ENCODE measurements at regions not wholly inside any gene's neighbourhood (a gene's known extent, or its start where the extent isn't known, plus 50 kb on each side); places are given as distances from the start of the nearest gene placed in this dataset.

- intact Hi-C loops (cut with DNase I): no loop called here
Measured at GRCh38 chr17:77386502-77387192, 245.9 kb downstream of the SEC14L1 start.

GRCh38 chr17:77387891-77388290 lies 247.1 kb downstream of the SEC14L1 start:
- no peak for DNase-seq
- intact Hi-C loops (cut with DNase I): no loop called here

More at GRCh38 chr17:77386502-77387192, 245.9 kb downstream of the SEC14L1 start:
- DNase-seq: no peak

- intact Hi-C loops (cut with DNase I): no loop called here
Measured at GRCh38 chr17:77388384-77389306, 247.9 kb downstream of the SEC14L1 start.

GRCh38 chr17:77390870-77391269 lies 250.1 kb downstream of the SEC14L1 start:
- DNase-seq: no peak

More at GRCh38 chr17:77388384-77389306, 247.9 kb downstream of the SEC14L1 start:
- no peak for DNase-seq

GRCh38 chr17:77391668-77392375 lies 251.1 kb downstream of the SEC14L1 start:
- no peak for DNase-seq
- intact Hi-C loops (cut with DNase I): no loop called here

More at GRCh38 chr17:77390870-77391269, 250.1 kb downstream of the SEC14L1 start:
- intact Hi-C loops (cut with DNase I): no loop called here

GRCh38 chr17:77392376-77393273 lies 251.9 kb downstream of the SEC14L1 start:
- DNase-seq: no peak
- intact Hi-C loops (cut with DNase I): no loop called here

- DNase-seq: no peak
- intact Hi-C loops (cut with DNase I): no loop called here
Measured at GRCh38 chr17:77393274-77393600, 252.5 kb downstream of the SEC14L1 start.

GRCh38 chr17:77393867-77394539 lies 253.2 kb downstream of the SEC14L1 start:
- no peak for DNase-seq
- intact Hi-C loops (cut with DNase I): no loop called here

- no peak for DNase-seq
- intact Hi-C loops (cut with DNase I): no loop called here
Measured at GRCh38 chr17:77394540-77395295, 253.9 kb downstream of the SEC14L1 start.

GRCh38 chr17:77395501-77396048 lies 254.8 kb downstream of the SEC14L1 start:
- intact Hi-C loops (cut with DNase I): no loop called here
- DNase-seq: no peak

- no peak for DNase-seq
- intact Hi-C loops (cut with DNase I): no loop called here
Measured at GRCh38 chr17:77396610-77397009, 255.8 kb downstream of the SEC14L1 start.

GRCh38 chr17:77398274-77398673 lies 257.5 kb downstream of the SEC14L1 start:
- intact Hi-C loops (cut with DNase I): no loop called here
- DNase-seq: no peak

GRCh38 chr17:77399319-77399957 lies 258.7 kb downstream of the SEC14L1 start:
- intact Hi-C loops (cut with DNase I): no loop called here
- no peak for DNase-seq

- intact Hi-C loops (cut with DNase I): no loop called here
- no peak for DNase-seq
Measured at GRCh38 chr17:77400445-77400870, 259.7 kb downstream of the SEC14L1 start.

GRCh38 chr17:77402159-77402731 lies 261.5 kb downstream of the SEC14L1 start:
- intact Hi-C loops (cut with DNase I): no loop called here
- no peak for DNase-seq

GRCh38 chr17:77403854-77404253 lies 263.1 kb downstream of the SEC14L1 start:
- intact Hi-C loops (cut with DNase I): no loop called here
- DNase-seq: no peak

GRCh38 chr17:77404812-77405581 lies 264.2 kb downstream of the SEC14L1 start:
- intact Hi-C loops (cut with DNase I): no loop called here
- peak in 1 of 10 donors; percentile 66 for DNase-seq
